GM18505 (cell line): ENCODE measurements at regions not wholly inside any gene's neighbourhood (a gene's known extent, or its start where the extent isn't known, plus 50 kb on each side); places are given as distances from the start of the nearest gene placed in this dataset.

Experiments used
- ATAC-seq: cut with Tn5 transposase; IDR thresholded peaks from one replicate; pipeline ENCODE4 v1.9.1; 2021; ENCODE audit not compliant: unreplicated experiment
- POLR2A ChIP-seq: IDR thresholded peaks from 4 replicates; pipeline ENCODE4 v1.6.1; 2011; ENCODE audit warnings: borderline replicate concordance; ENCODE audit not compliant: insufficient read depth, insufficient read length; ENCODE audit errors: extremely low read depth

GRCh38 chr20:24291014-24291413 lies 178.4 kb upstream of the SYNDIG1 start:
- no peak for TF ChIP-seq POLR2A
- ATAC-seq: no peak

GRCh38 chr20:24289737-24290481 lies 179.5 kb upstream of the SYNDIG1 start:
- no peak for ATAC-seq
- TF ChIP-seq POLR2A: no peak

- no peak for TF ChIP-seq POLR2A
Observed at GRCh38 chr20:24283186-24283585, 186.2 kb upstream of the SYNDIG1 start.

GRCh38 chr20:24277196-24277595 lies 192.2 kb upstream of the SYNDIG1 start:
- ATAC-seq: no peak
- TF ChIP-seq POLR2A: no peak

More at GRCh38 chr20:24283186-24283585, 186.2 kb upstream of the SYNDIG1 start:
- ATAC-seq: no peak

- no peak for TF ChIP-seq POLR2A
- no peak for ATAC-seq
Observed at GRCh38 chr20:24275946-24276705, 193.3 kb upstream of the SYNDIG1 start.

- TF ChIP-seq POLR2A: no peak
- no peak for ATAC-seq
Observed at GRCh38 chr20:24273251-24273650, 196.2 kb upstream of the SYNDIG1 start.

- no peak for ATAC-seq
- TF ChIP-seq POLR2A: no peak
Observed at GRCh38 chr20:24261351-24261750, 208.1 kb upstream of the SYNDIG1 start.

GRCh38 chr20:24257171-24257570 lies 212.3 kb upstream of the SYNDIG1 start:
- TF ChIP-seq POLR2A: no peak
- ATAC-seq: no peak

GRCh38 chr20:24256307-24256706 lies 213.1 kb upstream of the SYNDIG1 start:
- ATAC-seq: no peak

GRCh38 chr20:24254480-24254879 lies 214.9 kb upstream of the SYNDIG1 start:
- no peak for TF ChIP-seq POLR2A
- no peak for ATAC-seq

More at GRCh38 chr20:24256307-24256706, 213.1 kb upstream of the SYNDIG1 start:
- TF ChIP-seq POLR2A: no peak

- ATAC-seq: no peak
- TF ChIP-seq POLR2A: no peak
Observed at GRCh38 chr20:24253321-24253720, 216.1 kb upstream of the SYNDIG1 start.

- TF ChIP-seq POLR2A: no peak
- no peak for ATAC-seq
Observed at GRCh38 chr20:24245094-24245493, 224.3 kb upstream of the SYNDIG1 start.

- ATAC-seq: no peak
- no peak for TF ChIP-seq POLR2A
Observed at GRCh38 chr20:24242763-24243162, 226.7 kb upstream of the SYNDIG1 start.

GRCh38 chr20:24241466-24241865 lies 228.0 kb upstream of the SYNDIG1 start:
- no peak for TF ChIP-seq POLR2A
- no peak for ATAC-seq
